GM06990 (cell line): ENCODE measurements at regions not wholly inside any gene's neighbourhood (a gene's known extent, or its start where the extent isn't known, plus 50 kb on each side); places are given as distances from the start of the nearest gene placed in this dataset.
"Not testable (repeated sequence)": the region's sequence is repeated elsewhere in the genome, so short reads cannot be mapped to it uniquely, and the experiment has no call there.

Source experiments
- DNase-seq: peaks from one replicate; pipeline ENCODE4 v3.0.0-alpha.2; 2011; ENCODE audit not compliant: insufficient read length; ENCODE audit errors: extremely low read depth
- H3K27me3 ChIP-seq: replicated peaks from 2 replicates; pipeline ENCODE4 v1.6.0; 2011; ENCODE audit warnings: low read length; ENCODE audit not compliant: control insufficient read depth, insufficient read depth
- H3K36me3 ChIP-seq: 2 replicates; pipeline ENCODE4 v1.5.1; 2011; ENCODE audit warnings: low read length; ENCODE audit not compliant: control insufficient read depth, insufficient read depth
- H3K4me3 ChIP-seq: replicated peaks from 2 replicates; pipeline ENCODE4 v1.5.1; 2011; ENCODE audit warnings: low read depth, mild to moderate bottlenecking, control low read depth, low read length
- CTCF ChIP-seq: IDR thresholded peaks from 2 replicates; pipeline ENCODE4 v1.5.1; 2011; ENCODE audit warnings: low read length, control low read depth, mild to moderate bottlenecking, inconsistent platforms; ENCODE audit not compliant: insufficient read depth, poor library complexity, severe bottlenecking

GRCh38 chr1:83418558-83418957 is 580.4 kb downstream of the TTLL7 start:
- no peaks in the 10 kb centered on the region for H3K36me3 ChIP-seq
- DNase-seq = no peak
- TF ChIP-seq CTCF = no peak

GRCh38 chr1:83413839-83414107 is 585.2 kb downstream of the TTLL7 start:
- DNase-seq, H3K27me3 ChIP-seq, H3K4me3 ChIP-seq, H3K36me3 ChIP-seq: not testable (repeated sequence)

More at GRCh38 chr1:83418558-83418957, 580.4 kb downstream of the TTLL7 start:
- no peak overlapping the region for H3K4me3 ChIP-seq
- H3K27me3 ChIP-seq = no peaks in the 10 kb centered on the region

GRCh38 chr1:83410746-83411413 is 588.1 kb downstream of the TTLL7 start:
- H3K27me3 ChIP-seq, H3K4me3 ChIP-seq, DNase-seq, H3K36me3 ChIP-seq: not testable (repeated sequence)

GRCh38 chr1:83406693-83407371 is 592.1 kb downstream of the TTLL7 start:
- not testable (repeated sequence) for H3K27me3 ChIP-seq, H3K4me3 ChIP-seq, DNase-seq, H3K36me3 ChIP-seq

GRCh38 chr1:83405789-83406188 is 593.1 kb downstream of the TTLL7 start:
- not testable (repeated sequence) for DNase-seq, H3K4me3 ChIP-seq, H3K36me3 ChIP-seq, H3K27me3 ChIP-seq

GRCh38 chr1:83403500-83403899 is 595.4 kb downstream of the TTLL7 start:
- DNase-seq, H3K36me3 ChIP-seq, H3K27me3 ChIP-seq, H3K4me3 ChIP-seq: not testable (repeated sequence)

- H3K4me3 ChIP-seq, DNase-seq, H3K27me3 ChIP-seq, H3K36me3 ChIP-seq: not testable (repeated sequence)
Observed at GRCh38 chr1:83401146-83401545, 597.8 kb downstream of the TTLL7 start.

- H3K4me3 ChIP-seq, H3K27me3 ChIP-seq, H3K36me3 ChIP-seq, DNase-seq: not testable (repeated sequence)
Observed at GRCh38 chr1:83400173-83400572, 598.8 kb downstream of the TTLL7 start.

GRCh38 chr1:83398125-83398524 is 600.8 kb downstream of the TTLL7 start:
- not testable (repeated sequence) for H3K36me3 ChIP-seq, H3K4me3 ChIP-seq, H3K27me3 ChIP-seq
- peak; percentile 3 for DNase-seq

GRCh38 chr1:83395130-83395529 is 603.8 kb downstream of the TTLL7 start:
- H3K27me3 ChIP-seq, H3K36me3 ChIP-seq, DNase-seq, H3K4me3 ChIP-seq: not testable (repeated sequence)

GRCh38 chr1:83386946-83387345 is 612.0 kb downstream of the TTLL7 start:
- not testable (repeated sequence) for DNase-seq, H3K27me3 ChIP-seq, H3K36me3 ChIP-seq, H3K4me3 ChIP-seq

- H3K4me3 ChIP-seq, H3K27me3 ChIP-seq, H3K36me3 ChIP-seq, DNase-seq: not testable (repeated sequence)
Observed at GRCh38 chr1:83383107-83383506, 615.8 kb downstream of the TTLL7 start.

GRCh38 chr1:83373018-83373417 is 625.9 kb downstream of the TTLL7 start:
- H3K27me3 ChIP-seq, H3K4me3 ChIP-seq, H3K36me3 ChIP-seq, DNase-seq: not testable (repeated sequence)

GRCh38 chr1:83369853-83370252 is 629.1 kb downstream of the TTLL7 start:
- H3K27me3 ChIP-seq, DNase-seq, H3K4me3 ChIP-seq, H3K36me3 ChIP-seq: not testable (repeated sequence)
